GM21447 (cell line): ENCODE measurements at regions not wholly inside any gene's neighbourhood (a gene's known extent, or its start where the extent isn't known, plus 50 kb on each side); places are given as distances from the start of the nearest gene placed in this dataset.

Experiments used
- ATAC-seq: cut with Tn5 transposase; IDR thresholded peaks from one replicate; pipeline ENCODE4 v1.9.1; 2021; ENCODE audit not compliant: unreplicated experiment

DNA sequence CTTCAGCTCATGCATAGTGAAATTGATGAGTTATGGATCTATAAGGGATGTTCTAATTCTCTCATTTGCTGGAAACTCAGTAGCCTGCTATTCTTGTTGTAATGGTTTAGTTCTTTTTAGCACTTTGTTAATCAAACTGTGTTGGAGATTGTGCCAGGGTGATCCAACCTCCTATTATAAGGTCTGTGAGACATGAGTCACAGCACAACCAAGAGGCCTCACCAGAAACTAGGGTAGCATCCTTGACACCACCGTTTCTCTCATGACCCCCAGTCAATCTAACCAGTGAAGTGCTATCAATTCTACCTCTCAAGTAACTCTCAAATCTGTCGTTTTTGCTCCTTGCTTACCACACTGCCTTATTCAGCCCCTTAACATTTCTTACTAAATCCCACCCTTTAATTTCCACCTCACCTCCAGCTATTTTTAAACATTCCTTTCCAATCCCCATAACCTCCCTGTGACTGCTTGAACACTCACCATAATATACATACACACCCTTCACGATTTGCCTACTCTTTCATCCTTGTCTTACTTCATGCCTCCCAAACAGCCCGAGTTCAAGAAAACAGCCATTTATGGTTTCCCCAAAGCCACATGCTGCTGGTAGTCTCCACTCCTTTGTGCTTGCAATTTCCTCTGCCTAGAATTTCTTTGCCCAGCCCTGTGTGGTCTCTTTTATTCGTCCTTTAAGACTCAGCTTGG is 53.9 kb upstream of the NUDT4 start:
- ATAC-seq, result no peak

DNA sequence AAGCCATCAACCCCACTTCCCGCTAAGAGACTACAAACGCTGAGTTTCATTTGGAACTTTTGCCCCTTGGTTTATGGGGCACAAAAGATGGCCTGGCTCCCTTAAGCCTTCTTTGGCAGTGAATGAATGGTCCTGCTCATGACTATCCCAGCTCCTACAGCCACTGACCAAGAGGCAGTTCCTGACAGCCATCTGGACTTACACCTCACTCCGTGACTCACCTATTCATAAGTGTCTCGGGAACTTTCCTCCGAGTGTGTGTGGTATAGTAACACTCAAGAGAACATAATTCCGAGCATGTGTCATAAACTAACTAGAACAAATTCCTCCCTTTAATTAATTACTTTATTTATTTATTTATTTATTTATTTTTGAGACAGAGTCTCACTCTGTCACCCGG is 51.9 kb upstream of the NUDT4 start:
- ATAC-seq, result no peak
